ENCODE measurements at regions not wholly inside any gene's neighbourhood (a gene's known extent, or its start where the extent isn't known, plus 50 kb on each side); places are given as distances from the start of the nearest gene placed in this dataset.

DNA sequence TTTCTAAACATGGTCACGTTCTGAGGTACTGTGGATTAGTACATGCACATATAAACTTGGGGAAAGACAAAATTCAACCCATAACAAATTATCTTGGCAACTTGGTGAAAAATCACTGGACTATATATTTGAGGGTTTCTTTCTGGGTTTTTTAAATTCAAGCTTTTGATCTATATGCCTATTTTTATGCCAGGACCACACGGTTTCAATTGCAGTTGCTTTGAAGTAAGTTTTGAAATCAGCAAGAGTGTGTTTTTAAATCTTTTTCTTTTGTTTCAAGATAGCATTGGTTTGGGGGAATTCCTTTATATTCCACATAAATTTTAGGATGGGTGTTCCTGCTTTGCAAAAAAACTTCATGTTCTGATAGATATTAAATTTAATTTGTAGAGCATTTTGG is 406.4 kb upstream of the VWC2 start:
- DNase-seq (ENCODE audit: low read depth, low spot score), result no peak

DNA sequence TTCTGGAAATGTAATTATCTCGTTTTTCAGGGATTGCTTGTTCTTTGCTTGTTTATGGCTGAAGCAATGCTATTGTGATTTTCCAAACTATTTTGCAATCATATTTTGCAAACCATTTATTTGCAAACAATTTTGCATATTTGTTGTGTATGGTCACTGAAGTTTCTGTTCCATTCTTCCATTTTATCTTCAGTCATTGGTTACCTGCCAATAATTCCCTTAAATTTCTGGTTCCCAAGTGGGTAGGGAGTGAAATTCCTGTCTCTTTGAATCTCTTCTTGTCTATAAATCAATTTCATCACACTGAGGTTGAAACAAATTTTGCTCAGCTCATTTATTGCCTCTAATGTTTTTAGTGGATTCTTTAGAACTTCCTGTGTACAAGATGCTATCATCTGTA is 401.7 kb upstream of the VWC2 start:
- no peak for DNase-seq (ENCODE audit: low read depth, low spot score)

DNA sequence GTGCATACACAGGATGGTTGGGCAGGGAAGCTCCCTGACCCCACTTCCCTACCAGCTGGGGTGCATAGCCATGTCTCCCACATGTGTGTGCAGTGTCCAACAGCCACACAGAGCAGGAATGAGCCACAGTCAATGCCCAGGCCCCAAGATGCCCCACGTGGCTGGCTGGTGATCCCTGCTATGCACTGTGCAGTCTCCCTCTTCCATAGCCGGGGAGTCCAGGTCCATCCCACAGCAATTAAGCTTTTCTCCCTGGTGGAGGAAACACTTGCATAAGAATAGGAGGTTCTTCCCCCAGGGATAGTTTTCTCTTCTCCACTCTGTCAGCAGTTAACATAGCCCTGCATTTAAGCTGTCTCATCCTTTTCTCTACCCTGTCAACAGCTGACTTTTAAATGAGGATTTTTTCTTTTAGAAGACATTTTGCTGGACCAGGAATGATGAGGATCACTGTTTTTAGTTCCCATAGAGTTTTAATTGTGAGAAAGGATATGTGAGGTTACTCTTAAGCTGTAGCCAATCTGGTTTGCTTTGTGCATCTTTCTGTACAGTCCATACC is 396.5 kb upstream of the VWC2 start:
- no peak for DNase-seq (ENCODE audit: low read depth, low spot score)

DNA sequence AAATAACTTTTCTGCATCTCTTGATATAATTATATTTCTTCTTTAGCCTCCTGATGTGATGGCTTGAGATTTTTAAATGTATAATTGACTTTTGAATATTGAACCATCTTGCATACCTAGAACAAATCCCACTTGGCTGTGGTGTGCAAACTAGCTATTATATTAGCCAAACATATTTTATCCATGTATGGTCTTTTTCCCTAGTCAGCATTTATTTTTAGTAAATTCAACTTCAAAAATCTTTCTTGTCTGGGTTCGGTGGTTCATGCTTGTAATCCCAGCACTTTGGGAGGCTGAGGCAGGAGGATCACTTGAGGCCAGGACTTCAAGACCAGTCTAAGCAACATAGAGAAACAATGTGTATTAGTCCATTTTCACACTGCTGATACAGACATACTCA is 386.6 kb upstream of the VWC2 start:
- no peak for DNase-seq (ENCODE audit: low read depth, low spot score)

DNA sequence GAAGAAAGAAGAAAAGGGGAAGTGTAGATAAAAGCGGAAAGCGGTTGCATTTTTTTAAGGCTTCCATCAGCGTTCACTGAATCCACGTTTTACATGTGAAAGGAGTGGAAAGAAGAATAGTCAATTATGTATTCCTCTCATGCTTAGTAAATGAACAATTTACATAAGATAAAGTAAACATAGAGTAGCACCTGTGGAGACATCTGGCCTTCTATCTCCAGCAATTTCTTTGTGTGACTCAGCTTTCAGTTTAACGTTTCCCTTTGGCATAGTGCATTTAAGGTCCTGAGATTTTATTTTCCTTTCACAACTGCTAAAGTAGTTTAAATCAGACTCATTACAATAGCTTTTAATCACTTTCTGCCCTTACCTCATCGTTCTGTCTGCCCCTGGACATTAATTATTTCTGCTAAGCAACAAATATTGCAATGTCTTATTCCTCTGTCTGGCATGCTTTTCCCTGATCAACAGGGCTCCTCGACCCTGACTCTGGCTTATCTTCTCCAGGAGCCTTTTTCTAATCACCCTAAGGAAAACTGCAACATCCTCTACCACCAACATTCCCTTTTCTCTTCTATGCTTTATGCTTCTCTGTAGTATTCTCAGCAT is 383.5 kb upstream of the VWC2 start:
- no peak for DNase-seq (ENCODE audit: low read depth, low spot score)

DNA sequence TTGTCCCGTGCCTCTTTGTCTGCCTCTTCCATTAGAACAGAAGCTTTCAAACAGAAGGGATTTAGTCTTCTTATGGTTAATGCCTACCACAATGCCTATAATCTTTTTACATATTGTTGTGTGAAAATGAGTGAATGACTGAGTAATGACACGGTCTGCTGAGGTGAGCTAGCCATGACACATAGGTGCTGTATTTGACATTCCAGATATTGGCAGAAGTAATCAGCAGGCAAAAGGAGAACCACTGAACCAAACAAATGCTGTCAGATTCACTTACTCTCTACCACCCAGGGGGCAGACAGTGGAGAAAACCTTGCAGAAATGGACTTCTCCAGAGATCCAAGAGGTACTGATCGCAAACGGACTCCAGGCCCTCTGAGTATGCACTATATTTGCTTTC is 377.2 kb upstream of the VWC2 start:
- DNase-seq (ENCODE audit: low read depth, low spot score), result no peak

DNA sequence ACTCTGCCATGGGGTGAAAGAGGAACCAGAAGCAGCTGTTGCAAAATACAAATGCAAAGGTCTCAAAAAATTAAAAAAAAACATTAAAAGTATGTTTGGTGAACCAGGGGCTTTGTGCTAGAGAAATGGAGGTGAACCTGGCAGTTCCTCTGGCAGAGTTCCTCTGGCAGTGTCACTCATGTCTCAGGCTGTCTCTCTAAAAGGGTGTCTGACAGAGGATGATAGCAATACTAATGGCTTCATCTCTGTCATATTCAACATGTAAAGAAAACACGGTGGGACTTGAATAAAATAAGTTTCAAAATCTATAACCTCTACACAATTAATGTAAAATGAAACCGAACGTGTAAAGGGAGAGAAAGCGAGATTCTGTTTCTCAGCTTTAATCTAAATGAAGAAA is 375.7 kb upstream of the VWC2 start:
- DNase-seq (ENCODE audit: low read depth, low spot score), result no peak

DNA sequence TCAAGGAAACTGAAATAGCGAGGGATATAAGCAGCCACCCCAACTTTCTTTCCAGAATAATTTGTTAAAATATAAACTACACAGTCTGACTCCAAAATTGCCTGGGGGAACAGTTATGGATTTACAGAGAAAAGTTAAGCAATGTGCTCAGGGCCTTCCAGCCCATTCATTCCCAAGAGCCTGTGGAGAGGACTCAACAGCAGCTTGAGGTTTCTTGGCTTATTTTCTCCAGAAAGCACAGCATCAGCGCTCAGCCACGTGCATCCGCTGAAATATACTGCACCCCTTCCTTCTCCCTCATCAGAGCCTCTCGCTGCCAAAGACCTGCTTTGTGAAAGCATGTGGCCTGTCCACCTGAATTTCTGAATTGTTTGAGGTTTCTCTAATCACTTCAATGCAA is 375.2 kb upstream of the VWC2 start:
- DNase-seq (ENCODE audit: low read depth, low spot score), result no peak

DNA sequence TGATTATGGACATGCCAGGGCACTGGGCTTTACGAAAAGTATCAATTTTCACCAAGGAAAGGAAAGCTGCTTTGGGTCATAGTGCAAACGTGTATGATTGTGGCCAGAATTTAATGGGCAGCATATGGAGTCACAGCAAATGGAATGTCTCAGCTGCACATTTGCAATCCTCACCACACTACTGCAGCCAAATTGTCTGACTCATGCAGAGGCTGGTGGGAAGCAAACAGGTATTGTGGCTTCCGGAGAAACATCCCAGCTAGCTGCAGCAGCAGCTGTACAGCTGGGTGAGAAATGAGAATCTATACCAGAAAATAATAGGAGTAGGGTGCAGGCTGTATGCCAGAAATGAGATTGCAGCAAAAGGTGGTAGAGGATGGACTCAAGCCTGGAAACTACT is 374.7 kb upstream of the VWC2 start:
- DNase-seq (ENCODE audit: low read depth, low spot score), result no peak

DNA sequence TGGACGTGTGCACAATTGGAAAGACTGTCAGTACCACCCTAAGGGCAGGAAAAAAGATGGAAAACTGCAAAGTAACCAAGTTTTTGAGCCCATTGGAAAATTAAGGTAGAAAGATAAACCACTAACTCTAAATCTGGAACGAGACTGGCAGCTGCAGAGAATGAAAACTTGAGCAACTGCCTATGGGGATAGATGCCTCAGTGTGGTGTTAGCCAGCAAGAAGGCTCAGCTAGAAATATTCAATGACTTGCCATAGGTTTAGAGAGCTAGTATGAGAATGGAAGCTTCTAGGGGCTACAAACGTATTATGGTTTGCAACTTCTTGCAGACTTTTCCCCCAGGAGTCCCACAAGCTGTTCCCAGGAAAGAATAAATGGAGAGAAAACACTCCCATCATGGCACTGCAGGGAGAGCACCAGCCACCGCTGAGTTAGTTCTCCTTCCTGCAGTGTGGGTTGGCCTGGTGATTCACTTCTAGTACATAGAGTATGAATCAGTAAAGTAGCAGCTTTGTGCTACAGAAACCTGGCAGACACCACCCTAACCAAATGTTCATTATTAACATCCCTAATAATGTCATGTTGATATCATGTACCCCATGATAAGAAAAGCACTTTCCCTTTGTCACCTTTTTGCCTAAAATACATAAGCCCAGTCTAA is 372.4 kb upstream of the VWC2 start:
- DNase-seq (ENCODE audit: low read depth, low spot score), result no peak

DNA sequence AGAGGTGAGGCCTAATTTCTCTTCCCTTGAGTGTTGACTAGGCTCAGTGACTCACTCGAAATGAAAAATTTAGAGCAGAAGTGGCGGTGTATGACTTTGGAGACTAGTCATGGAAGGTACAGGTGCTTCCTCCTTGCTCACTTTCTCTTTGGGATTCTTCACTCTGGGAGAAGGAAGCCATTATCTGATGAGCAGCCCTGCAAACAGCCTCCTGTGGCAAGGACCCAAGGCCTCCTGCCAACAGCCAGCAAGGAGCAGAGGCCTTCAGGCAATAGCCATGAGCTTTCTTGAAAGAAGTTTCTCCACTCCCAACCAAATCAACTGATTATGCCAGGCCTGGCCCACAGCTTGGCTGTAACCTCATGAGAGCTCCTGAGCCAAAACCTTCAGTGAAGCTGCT is 369.6 kb upstream of the VWC2 start:
- no peak for DNase-seq (ENCODE audit: low read depth, low spot score)

DNA sequence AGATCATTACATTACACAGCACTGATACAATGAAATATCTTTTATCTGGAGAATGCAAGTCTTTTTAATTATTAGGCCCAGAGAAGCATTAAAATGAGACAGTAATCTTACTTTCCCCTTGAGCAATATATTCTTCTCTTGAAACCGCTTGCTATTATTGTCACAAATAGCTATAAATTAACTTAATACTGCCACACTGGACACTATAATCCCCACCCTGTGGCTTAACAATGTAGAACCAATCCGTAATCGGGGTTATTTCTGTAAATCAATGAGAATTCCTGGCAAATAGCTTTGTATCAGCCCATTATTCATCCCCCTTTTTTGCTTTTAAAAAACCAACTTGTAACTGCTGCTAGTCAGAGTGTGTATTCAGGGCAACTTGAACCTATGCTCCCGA is 366.2 kb upstream of the VWC2 start:
- DNase-seq (ENCODE audit: low read depth, low spot score), result no peak

DNA sequence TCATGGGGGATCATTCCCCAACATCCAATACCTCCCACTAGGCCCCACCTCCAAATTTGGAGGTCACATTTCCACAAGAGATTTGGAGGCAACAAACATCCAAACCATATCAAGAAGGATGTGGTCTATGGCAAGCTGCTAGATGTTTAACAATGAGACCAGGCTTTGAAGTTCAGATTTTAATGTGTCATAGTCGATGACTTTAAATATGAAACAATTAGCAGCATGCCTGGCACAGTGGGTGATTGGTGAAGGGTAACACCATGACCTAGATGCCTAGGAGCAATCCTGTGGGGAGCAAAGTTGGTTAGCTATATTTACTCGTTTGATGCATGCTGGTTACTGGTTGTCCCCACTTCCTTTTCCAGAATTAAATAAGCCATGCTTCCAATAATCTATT is 356.4 kb upstream of the VWC2 start:
- DNase-seq (ENCODE audit: low read depth, low spot score), result no peak

DNA sequence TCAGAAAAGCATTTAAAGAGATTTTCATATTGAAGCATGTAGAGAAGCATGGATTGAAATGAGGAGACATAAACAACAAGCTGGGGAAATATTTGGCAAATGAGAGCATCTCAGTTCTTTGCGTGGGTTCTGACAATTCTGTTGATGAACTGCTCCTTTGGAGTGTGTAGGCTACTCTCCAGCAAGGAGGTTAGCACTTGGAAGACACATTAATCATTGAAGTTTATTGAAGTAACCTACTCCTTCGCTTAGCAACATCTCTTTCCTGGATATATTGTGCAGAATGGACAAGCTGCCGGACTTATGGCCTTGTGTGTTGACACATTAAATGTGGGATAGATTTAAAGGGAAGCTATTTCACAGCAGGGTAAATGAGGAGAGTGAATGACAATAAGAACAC is 354.5 kb upstream of the VWC2 start:
- no peak for DNase-seq (ENCODE audit: low read depth, low spot score)

DNA sequence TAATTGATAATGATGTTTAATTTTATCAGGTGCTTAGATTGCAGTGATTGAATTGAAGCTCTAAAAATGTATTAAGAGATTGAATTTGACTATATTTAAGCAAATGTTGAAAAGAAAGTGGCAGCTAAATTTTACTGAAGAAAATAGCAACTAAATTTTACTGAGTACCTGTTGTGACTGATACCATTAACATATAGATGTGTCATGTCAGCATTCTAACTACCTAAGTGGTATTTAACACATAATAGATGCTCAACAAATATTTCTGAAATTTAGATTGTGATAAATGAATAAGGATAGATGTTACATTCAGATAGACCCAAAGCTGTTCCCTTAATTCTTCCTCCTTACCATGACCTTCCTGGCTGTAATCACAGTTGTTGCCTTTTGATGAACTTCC is 350.9 kb upstream of the VWC2 start:
- DNase-seq (ENCODE audit: low read depth, low spot score), result no peak

DNA sequence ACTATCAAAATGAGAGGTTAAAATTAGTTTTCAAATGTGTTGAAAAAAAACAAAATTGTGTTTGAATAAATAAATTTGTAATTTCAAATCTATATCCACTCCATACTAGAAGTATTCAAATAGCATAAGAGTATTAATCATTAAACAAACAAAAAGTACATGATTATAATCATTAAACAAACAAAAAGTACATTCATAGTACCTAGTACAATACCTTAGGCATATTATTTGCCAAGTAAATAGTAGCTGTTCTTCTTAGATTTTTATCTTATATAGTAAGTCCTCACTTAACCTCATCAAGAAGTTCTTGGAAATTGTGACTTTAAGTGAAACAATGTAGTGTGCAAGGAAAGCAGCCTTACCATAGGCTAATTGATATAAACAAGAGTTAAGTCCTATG is 349.3 kb upstream of the VWC2 start:
- DNase-seq (ENCODE audit: low read depth, low spot score), result no peak

DNA sequence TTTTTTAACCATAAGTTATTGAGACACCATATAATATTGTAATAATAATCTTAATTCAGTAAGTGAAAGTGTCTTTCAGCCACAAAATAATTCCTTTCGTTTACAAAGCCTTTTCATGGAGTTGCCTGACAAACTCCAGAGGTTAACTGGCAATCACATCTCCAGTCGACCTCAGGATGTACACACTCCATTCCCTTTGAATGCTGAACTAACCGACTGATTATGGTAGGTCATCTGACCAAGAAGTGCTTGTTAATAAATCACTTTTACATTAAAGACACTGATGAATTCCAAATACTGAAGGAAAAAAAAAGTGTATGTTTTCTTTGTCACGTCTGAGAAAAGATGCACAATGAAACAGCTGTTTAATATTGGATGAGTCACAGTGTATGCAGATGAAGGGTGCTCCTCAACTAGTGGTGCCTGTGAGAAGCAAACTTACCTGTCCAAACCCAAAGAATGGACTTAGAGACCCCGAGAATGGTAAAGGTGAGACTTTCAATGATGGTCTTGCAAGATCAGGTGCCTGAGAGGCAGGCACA is 348.1 kb upstream of the VWC2 start:
- DNase-seq (ENCODE audit: low read depth, low spot score), result no peak

DNA sequence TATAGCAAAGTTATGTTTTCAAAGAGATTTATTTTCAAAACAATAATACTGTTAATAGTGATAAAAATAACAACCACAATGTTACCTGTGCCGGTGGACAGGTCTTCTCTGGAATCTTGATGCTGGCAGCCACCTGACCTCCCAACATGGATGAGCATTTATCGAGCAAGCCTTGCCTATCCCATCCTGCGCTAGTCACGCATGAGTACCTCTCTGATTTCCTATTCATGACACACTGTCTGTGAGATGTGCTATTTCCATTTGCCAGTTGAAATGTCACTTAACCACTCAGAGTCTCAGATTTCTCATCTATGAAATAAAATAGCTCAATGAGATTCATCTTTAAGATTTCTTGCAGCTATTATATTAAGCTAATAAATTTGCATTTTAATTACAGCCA is 341.2 kb upstream of the VWC2 start:
- no peak for DNase-seq (ENCODE audit: low read depth, low spot score)

DNA sequence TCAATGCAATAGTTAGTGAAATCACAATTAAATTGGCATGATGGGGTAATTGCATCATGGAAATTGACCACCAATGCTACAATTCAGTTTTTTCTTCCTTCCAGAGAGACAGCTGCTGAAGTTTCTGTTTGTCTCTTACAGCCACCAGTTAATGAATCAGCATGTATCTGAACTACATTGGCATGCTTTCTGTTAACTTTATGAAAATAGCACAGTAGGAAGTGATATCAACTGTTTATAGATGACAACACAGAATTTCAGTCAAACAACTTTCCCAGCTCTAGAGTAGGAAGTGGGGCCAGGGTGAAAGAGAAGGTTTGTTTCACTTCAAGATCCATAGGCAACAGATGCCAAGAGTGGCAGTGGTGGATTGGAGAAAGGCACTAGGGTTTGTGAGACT is 339.6 kb upstream of the VWC2 start:
- DNase-seq (ENCODE audit: low read depth, low spot score), result no peak

DNA sequence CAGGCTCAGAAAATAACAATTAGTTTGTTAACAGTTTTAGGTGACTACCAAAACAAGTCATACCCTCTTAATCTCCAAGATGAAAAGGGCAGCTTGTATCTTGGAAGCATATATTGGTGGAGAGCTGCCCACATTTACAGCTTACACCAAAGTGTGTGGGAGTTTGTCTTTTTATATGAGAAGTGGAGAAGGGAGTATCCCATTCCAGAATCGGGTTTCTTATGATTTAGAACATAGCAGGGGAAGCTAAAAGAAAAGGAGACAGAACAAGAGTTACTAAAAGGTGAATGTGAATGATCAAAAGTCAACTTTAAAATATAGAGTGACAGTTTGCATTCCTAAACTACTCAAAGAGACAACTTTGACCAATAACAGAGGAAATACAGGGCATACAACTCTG is 338.6 kb upstream of the VWC2 start:
- DNase-seq (ENCODE audit: low read depth, low spot score), result no peak

DNA sequence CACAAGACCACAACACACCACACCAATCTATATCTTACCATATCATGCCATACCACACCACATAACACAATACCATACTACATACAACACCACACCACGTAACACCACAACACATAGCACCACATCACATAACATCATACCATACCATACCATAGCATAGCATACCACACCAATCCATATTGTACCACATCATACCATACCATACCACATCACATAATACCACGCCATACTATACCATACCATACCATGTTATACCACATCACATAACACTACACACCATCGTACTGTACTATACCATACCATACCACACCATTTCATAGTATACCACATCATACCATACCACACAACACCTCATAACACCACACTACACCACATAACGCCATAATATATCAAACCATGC is 335.2 kb upstream of the VWC2 start:
- DNase-seq (ENCODE audit: low read depth, low spot score), result no peak

DNA sequence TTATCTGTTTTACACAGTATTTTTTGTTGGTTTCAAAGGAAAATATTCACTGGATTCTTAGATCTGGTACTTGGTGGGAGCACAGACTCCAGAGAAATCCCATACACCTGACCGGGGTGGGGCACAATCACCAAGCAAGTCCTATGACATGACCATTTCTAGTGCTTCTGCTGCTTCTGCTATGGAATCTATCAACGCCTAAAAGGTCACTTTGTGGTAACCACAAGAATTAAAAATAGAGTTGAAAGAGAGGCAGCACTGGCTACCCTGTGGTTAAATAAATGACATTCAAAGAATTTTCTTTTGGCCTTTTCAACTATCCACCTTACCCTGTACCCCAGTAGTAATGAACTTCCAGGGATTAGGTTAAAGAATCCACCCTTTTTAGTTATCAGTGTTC is 329.9 kb upstream of the VWC2 start:
- DNase-seq (ENCODE audit: low read depth, low spot score), result no peak

DNA sequence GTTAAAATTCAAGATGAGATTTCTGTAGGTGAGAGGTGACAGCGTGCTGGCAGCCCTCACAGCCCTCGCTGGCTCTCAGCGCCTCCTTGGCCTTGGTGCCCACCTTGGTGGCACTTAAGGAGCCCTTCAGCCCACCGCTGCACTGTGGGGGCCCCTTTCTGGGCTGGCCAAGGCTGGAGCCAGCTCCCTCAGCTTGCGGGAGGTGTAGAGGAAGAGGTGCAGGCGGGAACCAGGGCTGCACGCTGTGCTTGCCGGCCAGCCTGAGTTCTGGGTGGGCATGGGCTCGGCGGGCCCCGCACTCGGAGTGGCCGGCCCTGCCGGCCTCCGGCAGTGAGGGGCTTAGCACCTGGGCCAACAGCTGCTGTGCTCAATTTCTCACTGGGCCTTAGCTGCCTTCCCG is 320.0 kb upstream of the VWC2 start:
- no peak for DNase-seq (ENCODE audit: low read depth, low spot score)

DNA sequence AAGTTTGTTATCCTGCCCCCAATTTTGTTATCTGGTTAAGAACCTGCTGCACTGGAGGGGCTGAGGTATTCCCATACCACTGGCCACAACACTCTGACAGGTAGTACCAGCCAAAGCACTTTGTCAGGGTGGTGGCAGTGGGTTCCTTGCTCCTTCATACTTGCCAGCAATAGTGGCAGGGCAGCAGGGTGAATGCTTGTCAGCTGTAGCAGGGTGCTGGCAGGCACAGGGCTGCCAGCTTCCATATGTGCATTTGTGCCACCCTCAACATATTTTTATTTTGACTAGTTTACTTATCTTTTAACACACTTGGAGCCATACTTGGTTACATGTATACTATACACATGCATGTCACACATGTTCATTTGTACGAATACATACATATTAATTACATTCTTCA is 294.0 kb upstream of the VWC2 start:
- DNase-seq (ENCODE audit: low read depth, low spot score), result no peak
